ENCODE measurements at regions not wholly inside any gene's neighbourhood (a gene's known extent, or its start where the extent isn't known, plus 50 kb on each side); places are given as distances from the start of the nearest gene placed in this dataset.

DNA sequence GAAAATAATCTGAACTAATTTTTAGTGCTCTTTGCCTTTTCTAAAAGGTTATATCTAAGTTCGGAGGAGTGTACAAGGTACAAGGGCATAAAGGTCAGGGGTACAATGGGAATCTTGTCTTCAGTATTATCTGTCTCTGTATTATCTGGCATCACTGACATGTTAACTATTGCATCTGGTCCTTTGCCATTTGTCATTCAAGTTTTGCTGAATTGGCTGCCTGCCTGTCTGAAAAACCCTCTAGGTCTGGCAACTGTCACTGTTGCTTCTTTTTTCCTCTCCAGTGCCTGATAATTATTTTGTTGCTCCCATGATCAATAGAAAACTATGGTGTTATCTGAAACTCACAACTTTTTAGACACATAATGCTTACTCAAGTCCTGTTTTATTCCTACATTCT, 112.5 kb upstream of the STK26 start:
- no peak for DNase-seq

DNA sequence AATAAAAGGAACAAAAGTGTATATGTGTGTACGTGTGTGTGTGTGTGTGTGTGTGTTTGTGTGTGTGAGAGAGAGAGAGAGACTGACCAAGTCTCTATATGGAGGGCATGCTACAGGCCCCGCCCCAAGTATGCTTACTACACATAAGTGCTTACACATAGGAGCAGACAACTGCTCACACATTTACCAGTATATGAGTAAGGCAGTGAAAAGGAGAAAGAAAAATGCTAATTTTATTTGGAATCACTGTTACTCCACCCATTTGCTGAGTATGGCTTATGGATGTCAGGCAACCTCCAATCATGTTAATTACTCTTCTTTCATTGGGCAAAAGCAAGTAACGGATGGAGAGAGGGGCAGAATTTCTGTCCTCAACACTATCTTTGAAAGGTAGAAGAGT, 107.6 kb upstream of the STK26 start:
- no peak for DNase-seq

GRCh38 chrX:131917588-131917987, 105.5 kb upstream of the STK26 start:
- DNase-seq: no peak

DNA sequence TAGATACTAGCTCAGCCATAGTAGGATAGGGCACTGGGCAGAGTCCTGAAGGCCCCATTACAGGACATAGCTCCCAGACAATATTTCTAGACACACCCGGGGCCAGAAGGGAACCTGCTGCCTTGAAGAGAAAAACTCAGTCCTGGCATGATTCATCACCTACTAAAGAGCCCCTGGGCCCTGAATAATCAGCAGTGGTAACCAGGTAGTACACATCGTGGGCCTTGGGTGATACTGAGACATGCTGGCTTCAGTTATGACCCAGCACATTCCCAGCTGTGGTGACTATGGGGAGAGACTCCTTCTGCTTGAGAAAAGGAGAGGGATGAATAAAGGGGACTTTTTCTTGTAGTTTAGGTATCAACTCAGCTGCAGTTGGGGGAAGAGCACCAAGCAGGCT, 104.3 kb upstream of the STK26 start:
- DNase-seq: no peak

DNA sequence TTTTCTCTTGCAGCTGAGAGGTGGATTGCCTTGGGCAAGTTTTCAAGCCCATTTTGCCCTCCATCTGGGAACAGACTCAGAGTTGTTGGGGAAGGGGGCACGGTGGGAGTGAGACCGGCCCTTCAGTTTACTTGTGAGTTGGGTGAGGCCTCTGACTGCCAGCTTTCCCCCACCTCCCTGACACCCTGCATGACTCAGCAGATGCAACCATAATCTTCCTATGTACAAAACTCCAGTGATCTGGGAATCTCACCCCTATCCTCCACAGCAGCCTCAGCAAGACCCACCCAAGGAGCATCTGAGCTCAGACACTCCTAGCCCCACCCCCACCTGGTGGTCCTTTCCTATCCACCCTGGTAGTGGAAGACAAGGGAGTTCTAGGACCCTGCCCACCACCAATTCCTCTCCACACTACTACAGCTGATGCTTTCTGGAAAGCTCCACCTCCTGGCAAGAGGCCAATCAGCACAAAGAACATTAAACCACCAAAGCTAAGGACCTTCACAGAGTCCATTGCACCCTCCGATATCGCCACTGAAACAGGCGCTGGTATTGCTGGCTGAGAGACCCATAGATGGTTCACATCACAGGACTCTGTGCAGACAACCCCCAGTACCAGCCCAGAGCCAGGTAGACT, 99.4 kb upstream of the STK26 start:
- no peak for DNase-seq

GRCh38 chrX:131938749-131939148, 84.4 kb upstream of the STK26 start:
- DNase-seq: no peak

GRCh38 chrX:131942034-131942433, 81.1 kb upstream of the STK26 start:
- DNase-seq: no peak

DNA sequence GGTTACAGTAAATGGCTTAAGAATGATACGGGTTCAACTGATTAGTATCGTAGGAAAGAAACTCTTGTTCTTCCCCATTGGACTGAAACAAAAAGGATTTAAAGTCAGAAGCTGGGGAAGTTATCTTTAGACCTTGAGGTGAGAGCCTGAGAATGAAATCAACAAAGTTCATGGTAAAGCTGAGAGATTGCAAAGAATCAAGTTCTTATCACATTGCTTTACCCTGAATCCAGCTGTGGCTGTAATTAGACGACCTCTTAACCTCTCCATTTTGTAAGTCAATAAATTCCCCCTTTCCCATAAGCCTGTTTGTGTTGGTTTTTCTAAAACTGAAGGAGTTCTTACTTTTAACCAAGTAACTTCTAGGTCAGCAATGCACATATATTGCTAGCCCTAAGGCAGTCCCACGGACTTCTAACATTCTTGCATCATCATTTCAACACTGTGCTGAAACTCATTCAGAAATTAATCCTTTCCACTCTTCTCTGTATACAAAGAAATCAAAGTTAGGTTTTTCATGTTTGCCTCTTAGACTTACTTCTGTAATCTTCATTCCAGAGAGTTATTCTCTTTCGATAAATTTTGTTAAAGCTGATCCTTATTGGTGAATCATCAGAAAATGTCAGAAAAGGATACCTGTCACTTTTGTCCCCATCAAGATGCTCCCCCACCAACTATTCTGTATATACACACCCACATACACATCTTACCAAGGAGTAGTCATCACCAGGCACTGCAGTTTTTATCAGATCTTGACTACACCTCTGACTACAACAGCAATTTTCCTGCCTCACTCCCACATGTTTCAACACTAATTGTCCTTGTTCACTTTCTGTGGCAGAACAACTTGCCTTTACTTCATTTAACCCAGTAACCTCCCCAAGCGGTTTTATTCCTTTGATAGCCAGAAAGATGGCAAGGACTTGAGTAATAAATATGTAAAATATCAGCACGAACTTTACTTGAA, 77.9 kb upstream of the STK26 start:
- no peak for DNase-seq

- no peak for DNase-seq
Measured at GRCh38 chrX:131951166-131951565, 71.9 kb upstream of the STK26 start.

GRCh38 chrX:131955099-131955777, 67.9 kb upstream of the STK26 start:
- DNase-seq: no peak

DNA sequence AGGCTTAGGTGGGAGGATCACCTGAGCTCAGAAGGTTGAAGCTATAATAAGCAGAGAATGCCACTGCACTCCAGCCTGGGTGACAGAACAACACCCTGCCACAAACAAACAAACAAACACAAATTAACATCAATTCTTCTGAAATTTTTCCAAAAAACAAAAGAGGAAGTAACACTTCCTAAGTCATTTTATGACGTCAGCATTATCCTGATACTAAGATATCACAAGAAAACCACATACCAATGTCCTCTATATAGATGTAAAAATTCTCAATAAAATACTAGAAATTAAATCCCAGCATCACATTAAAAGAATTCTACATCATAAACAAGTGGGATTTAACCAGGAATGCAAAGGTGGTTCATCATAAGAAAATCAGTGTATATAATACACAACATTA, 64.4 kb upstream of the STK26 start:
- DNase-seq: no peak

GRCh38 chrX:131970347-131970746, 52.8 kb upstream of the STK26 start:
- DNase-seq: no peak
